KMS-11 (cell line): ENCODE measurements at regions not wholly inside any gene's neighbourhood (a gene's known extent, or its start where the extent isn't known, plus 50 kb on each side); places are given as distances from the start of the nearest gene placed in this dataset.

Experiments
- H2AFZ ChIP-seq: fragments of 200-600 bp; sonication (generic); 2 replicates; pipeline ENCODE4 v1.6.1; 2016; ENCODE audit warnings: antibody characterized with exemption, mixed run types, low read depth
- H3K27ac ChIP-seq: fragments of 200-600 bp; sonication (generic); 2 replicates; pipeline ENCODE4 v1.6.1; 2016; ENCODE audit warnings: mild to moderate bottlenecking, mixed run types
- H3K27me3 ChIP-seq: fragments of 200-600 bp; sonication (generic); 2 replicates; pipeline ENCODE4 v1.6.1; 2017; ENCODE audit warnings: mild to moderate bottlenecking, low read depth, mixed run types, moderate library complexity; ENCODE audit not compliant: insufficient read depth
- H3K36me3 ChIP-seq: fragments of 200-600 bp; sonication (generic); 2 replicates; pipeline ENCODE4 v1.6.1; 2017; ENCODE audit warnings: mild to moderate bottlenecking, mixed run types; ENCODE audit not compliant: insufficient read depth
- H3K4me1 ChIP-seq: fragments of 200-600 bp; sonication (generic); 2 replicates; pipeline ENCODE4 v1.6.1; 2016; ENCODE audit warnings: mild to moderate bottlenecking, low read depth, mixed run types; ENCODE audit not compliant: poor library complexity, severe bottlenecking
- H3K4me2 ChIP-seq: fragments of 200-600 bp; sonication (generic); 2 replicates; pipeline ENCODE4 v1.7.0; 2016; ENCODE audit warnings: mild to moderate bottlenecking, mixed run types
- H3K4me3 ChIP-seq: fragments of 200-600 bp; sonication (generic); IDR thresholded peaks from 2 replicates; pipeline ENCODE4 v1.6.1; 2017; ENCODE audit warnings: low read depth, low read length, mixed read lengths; ENCODE audit not compliant: insufficient read depth
- H3K79me2 ChIP-seq: fragments of 200-600 bp; sonication (generic); 2 replicates; pipeline ENCODE4 v1.6.1; 2016; ENCODE audit warnings: low read depth, mixed run types; ENCODE audit not compliant: insufficient read depth
- H3K9ac ChIP-seq: fragments of 200-600 bp; sonication (generic); 2 replicates; pipeline ENCODE4 v1.6.1; 2016; ENCODE audit warnings: mild to moderate bottlenecking, mixed run types
- H4K20me1 ChIP-seq: fragments of 200-600 bp; sonication (generic); 2 replicates; pipeline ENCODE4 v1.6.1; 2016; ENCODE audit warnings: mild to moderate bottlenecking, mixed run types; ENCODE audit not compliant: insufficient read depth
- TF ChIP-seq, protein P1 (sequence below): fragments of 200-600 bp; sonication (generic); conservative IDR thresholded peaks from 2 replicates; pipeline ENCODE4 v1.6.1; 2017; ENCODE audit warnings: low read depth, mild to moderate bottlenecking, antibody characterized with exemption, low read length, moderate library complexity, mixed read lengths

DNA sequence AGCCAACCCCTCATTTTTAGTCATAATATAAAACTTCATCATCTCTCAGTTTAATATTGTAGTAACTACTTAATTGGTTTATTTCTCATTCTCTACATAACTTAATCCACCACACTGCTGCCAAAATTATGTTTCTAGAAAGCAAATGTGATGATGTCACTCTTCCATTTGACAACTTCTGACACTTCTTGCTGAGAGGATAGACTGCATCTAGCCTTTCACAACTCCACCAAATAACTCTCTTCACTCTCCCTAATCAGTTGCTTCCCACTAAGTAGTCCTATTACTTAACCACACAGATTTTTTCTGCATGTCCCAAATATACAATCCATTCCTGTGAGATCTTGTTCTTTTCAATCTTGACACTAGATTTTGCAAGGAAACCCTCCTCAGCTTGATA, 951.3 kb downstream of the EPHA7 start:
- no peak overlapping the region for H3K9ac ChIP-seq
- H3K4me2 ChIP-seq = no peak overlapping the region
- H3K27me3 ChIP-seq = no peaks in the 10 kb centered on the region
- H3K4me3 ChIP-seq = no peak overlapping the region
- H3K4me1 ChIP-seq = no peaks in the 10 kb centered on the region
- no peaks in the 10 kb centered on the region for H3K36me3 ChIP-seq
- no peaks in the 10 kb centered on the region for H3K79me2 ChIP-seq
- H2AFZ ChIP-seq = no peak overlapping the region
- no peaks in the 10 kb centered on the region for H4K20me1 ChIP-seq
- TF ChIP-seq, protein P1, sequence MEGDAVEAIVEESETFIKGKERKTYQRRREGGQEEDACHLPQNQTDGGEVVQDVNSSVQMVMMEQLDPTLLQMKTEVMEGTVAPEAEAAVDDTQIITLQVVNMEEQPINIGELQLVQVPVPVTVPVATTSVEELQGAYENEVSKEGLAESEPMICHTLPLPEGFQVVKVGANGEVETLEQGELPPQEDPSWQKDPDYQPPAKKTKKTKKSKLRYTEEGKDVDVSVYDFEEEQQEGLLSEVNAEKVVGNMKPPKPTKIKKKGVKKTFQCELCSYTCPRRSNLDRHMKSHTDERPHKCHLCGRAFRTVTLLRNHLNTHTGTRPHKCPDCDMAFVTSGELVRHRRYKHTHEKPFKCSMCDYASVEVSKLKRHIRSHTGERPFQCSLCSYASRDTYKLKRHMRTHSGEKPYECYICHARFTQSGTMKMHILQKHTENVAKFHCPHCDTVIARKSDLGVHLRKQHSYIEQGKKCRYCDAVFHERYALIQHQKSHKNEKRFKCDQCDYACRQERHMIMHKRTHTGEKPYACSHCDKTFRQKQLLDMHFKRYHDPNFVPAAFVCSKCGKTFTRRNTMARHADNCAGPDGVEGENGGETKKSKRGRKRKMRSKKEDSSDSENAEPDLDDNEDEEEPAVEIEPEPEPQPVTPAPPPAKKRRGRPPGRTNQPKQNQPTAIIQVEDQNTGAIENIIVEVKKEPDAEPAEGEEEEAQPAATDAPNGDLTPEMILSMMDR = no peak
- H3K27ac ChIP-seq = no peak overlapping the region

DNA sequence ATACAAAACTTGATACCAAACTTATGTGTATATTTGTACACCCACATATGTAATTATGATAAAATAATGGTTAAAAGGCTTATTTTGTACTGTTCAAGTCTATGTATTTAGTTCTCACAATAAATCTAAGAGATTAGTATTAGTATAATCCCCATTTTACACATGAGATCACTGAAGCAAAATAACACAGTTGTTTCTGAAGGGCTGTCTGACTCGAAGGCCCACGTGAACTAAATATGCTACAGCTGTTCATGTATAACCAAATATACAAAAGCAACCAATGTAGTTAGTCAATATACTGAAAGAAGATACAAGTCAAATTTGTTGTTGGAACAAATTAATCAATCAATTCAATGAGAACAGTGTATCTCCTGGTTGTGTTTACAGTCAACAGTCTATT, 959.2 kb downstream of the EPHA7 start:
- TF ChIP-seq, protein P1 = no peak
- Histone ChIP-seq H3K4me2 (no peak overlapping the region), H3K27me3 (no peaks in the 10 kb centered on the region), H3K4me3 (no peak overlapping the region), H3K9ac (no peak overlapping the region), H3K36me3 (no peaks in the 10 kb centered on the region), H4K20me1 (no peaks in the 10 kb centered on the region), H3K79me2 (no peaks in the 10 kb centered on the region), H2AFZ (no peak overlapping the region), H3K27ac (no peak overlapping the region), H3K4me1 (no peaks in the 10 kb centered on the region)

DNA sequence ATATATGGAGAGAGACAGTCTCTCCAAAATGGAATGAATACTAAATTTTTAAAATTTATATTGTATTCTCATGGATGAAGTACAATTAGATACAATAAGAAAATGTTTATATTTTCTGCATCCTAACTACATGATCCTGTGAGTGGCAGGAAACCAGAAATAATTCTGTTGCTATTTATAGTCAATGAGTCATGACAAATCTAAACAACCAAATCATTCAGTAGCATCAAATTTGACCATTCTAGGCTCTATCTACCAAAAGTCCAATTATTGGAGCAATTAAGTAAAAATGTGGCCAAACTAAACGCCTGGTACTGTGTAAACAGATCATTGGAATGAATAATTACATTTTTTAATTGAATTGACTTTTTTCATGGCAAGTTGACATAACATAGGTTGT, 959.8 kb downstream of the EPHA7 start:
- Histone ChIP-seq H3K27me3 (no peaks in the 10 kb centered on the region), H3K4me3 (no peak overlapping the region), H3K79me2 (no peaks in the 10 kb centered on the region), H3K36me3 (no peaks in the 10 kb centered on the region), H3K27ac (no peak overlapping the region), H4K20me1 (no peaks in the 10 kb centered on the region), H3K4me2 (no peak overlapping the region), H2AFZ (no peak overlapping the region), H3K9ac (no peak overlapping the region), H3K4me1 (no peaks in the 10 kb centered on the region)
- TF ChIP-seq, protein P1 = no peak

DNA sequence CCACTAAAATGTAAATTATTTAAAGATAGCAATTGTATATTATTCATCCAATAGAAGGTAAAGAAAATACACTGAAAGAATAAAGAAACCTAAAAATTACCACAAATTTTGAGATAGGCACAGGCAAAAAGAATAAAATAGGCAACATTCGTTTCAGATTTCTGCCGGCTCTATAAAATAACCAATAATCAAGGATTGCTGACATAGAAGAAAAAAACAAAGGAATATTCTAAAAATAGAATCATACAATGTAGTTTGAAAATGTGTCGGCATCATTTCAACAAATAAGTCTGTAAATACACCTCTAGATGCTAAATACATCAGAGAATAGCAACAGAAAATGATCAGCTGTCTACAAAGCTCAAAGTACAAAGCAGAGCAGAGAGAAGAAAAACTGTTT, 973.3 kb downstream of the EPHA7 start:
- Histone ChIP-seq H3K79me2 (no peaks in the 10 kb centered on the region), H3K27me3 (no peaks in the 10 kb centered on the region), H2AFZ (no peak overlapping the region), H3K4me3 (no peak overlapping the region), H3K4me1 (no peaks in the 10 kb centered on the region), H3K36me3 (no peaks in the 10 kb centered on the region), H3K4me2 (no peak overlapping the region), H4K20me1 (no peaks in the 10 kb centered on the region), H3K27ac (no peak overlapping the region), H3K9ac (no peak overlapping the region)
- TF ChIP-seq, protein P1 = no peak

DNA sequence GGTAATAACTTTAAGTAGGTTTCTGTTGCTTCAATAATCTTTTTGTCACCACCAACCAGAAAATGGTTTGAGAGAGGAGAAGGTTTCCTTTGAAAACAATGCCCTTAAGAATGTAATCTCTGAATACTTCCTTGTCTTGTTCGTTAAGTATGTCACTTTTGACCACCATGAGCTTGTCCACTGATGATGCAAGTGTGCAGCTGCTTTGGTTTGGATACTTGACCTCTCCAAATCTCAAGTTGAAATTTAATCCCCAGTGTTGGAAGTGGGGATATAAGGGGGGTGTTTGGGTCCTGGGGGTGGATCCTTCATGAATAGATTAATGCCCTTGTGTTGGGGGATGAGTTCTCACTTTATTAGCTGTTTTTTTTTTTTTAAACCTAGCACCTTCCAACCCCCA, 985.4 kb downstream of the EPHA7 start:
- H3K4me3 ChIP-seq = no peak overlapping the region
- H4K20me1 ChIP-seq = no peaks in the 10 kb centered on the region
- H2AFZ ChIP-seq = no peak overlapping the region
- H3K9ac ChIP-seq = no peak overlapping the region
- TF ChIP-seq, protein P1 = no peak
- H3K4me1 ChIP-seq = no peaks in the 10 kb centered on the region
- no peaks in the 10 kb centered on the region for H3K36me3 ChIP-seq
- no peaks in the 10 kb centered on the region for H3K79me2 ChIP-seq
- no peak overlapping the region for H3K4me2 ChIP-seq
- no peak overlapping the region for H3K27ac ChIP-seq
- H3K27me3 ChIP-seq = no peaks in the 10 kb centered on the region
